Transverse colon (tissue), 4 donors: ENCODE measurements at regions not wholly inside any gene's neighbourhood (a gene's known extent, or its start where the extent isn't known, plus 50 kb on each side); places are given as distances from the start of the nearest gene placed in this dataset.

ENCODE experiments used
- DNase-seq: peaks from one replicate; pipeline ENCODE4 v3.0.0-alpha.2; 2019
- H3K27ac ChIP-seq, 4 donors: fragments of 200-600 bp; sonication (generic); 2 replicates each; pipeline ENCODE4 v1.5.1; 2016 to 2018; ENCODE audit warnings: inconsistent platforms in 4 of 4
- H3K27me3 ChIP-seq: fragments of 200-600 bp; sonication (generic); 2 replicates; pipeline ENCODE4 v1.5.1; 2017; ENCODE audit warnings: inconsistent platforms
- H3K36me3 ChIP-seq, 4 donors: fragments of 200-600 bp; sonication (generic); 2 replicates each; pipeline ENCODE4 v1.5.1; 2017 to 2019; ENCODE audit warnings: inconsistent platforms in 4 of 4
- H3K4me1 ChIP-seq, 4 donors: fragments of 200-600 bp; sonication (generic); 2 replicates each; pipeline ENCODE4 v1.5.1; 2017 to 2020; ENCODE audit warnings: inconsistent platforms in 4 of 4
- H3K4me3 ChIP-seq, 4 donors: fragments of 200-600 bp; sonication (generic); 1 replicate in 1 of 4; 2 replicates in 3 of 4; pipeline versions ENCODE4 v1.5.1 to v1.6.1; 2017 to 2019; ENCODE audit warnings: inconsistent platforms in 4 of 4
- H3K9me3 ChIP-seq, 2 donors: fragments of 200-600 bp; sonication (generic); 2 replicates each; pipeline ENCODE4 v1.5.1; 2017 to 2019; ENCODE audit warnings: inconsistent platforms in 2 of 2
- CTCF ChIP-seq, 5 experiments: fragments of 200-600 bp in 3 of 5; fragments of 450-650 bp in 2 of 5; sonication (generic) in 3 of 5; IDR thresholded peaks; 1 replicate in 2 of 5; 2 replicates in 3 of 5; pipeline ENCODE4 v1.5.1; 2016 to 2017; ENCODE audit warnings: antibody characterized with exemption in 5 of 5, inconsistent platforms in 3 of 5, mild to moderate bottlenecking in 2 of 5, moderate library complexity in 1 of 5
- EP300 ChIP-seq: sonication (generic); formaldehyde crosslinking; IDR thresholded peaks from one replicate; pipeline ENCODE4 v1.6.1; 2017; ENCODE audit warnings: antibody characterized with exemption, low read depth
- POLR2A ChIP-seq: fragments of 450-650 bp; IDR thresholded peaks from one replicate; pipeline ENCODE4 v1.6.1; 2016; ENCODE audit warnings: antibody characterized with exemption, mild to moderate bottlenecking, moderate library complexity
- POLR2AphosphoS5 ChIP-seq, 3 donors: sonication (generic); formaldehyde crosslinking; IDR thresholded peaks; one replicate each; pipeline ENCODE4 v1.6.1; 2016; ENCODE audit warnings: antibody characterized with exemption in 3 of 3
- WGBS, 2 donors: methylation state at CpG; one replicate each; pipeline ENCODE4 v1.1.5; 2018; ENCODE audit warnings: low coverage in 1 of 2; 5-methylcytosine and 5-hydroxymethylcytosine counted together
- in situ Hi-C, 4 donors: fragments of 200-750 bp; cut with MboI; loops; one replicate each; pipeline versions ENCODE4 v1.15.0 to v1.15.1; 2017; ENCODE audit warnings: low sequenced_read_pairs in 3 of 4, low pct_ligation_motif_present in 1 of 4, low pct_unique_long_range_greater_than_20kb in 1 of 4
- intact Hi-C: fragments of 100-400 bp; cut with DNase I; formaldehyde crosslinking; loops from one replicate; pipeline ENCODE4 v1.15.1; 2023; ENCODE audit warnings: low total_unique reads

GRCh38 chr2:22748909-22749308 is 636.1 kb upstream of the KLHL29 start:
- TF ChIP-seq POLR2A (no peak), CTCF (IDR thresholded peaks at IDR 0.05) (no peak), EP300 (no peak), POLR2AphosphoS5 (IDR thresholded peaks at IDR 0.05) (no peak)
- in situ Hi-C loops: no loop called here
- WGBS, 2 donors: 69 to 96% methylated on average over 1 of the region's 1 CpG
- no peak overlapping the region for H3K27ac ChIP-seq
- no peak for DNase-seq
- no peaks in the 10 kb centered on the region for H3K4me1 ChIP-seq
- no peaks in the 10 kb centered on the region for H3K27me3 ChIP-seq
- intact Hi-C loops: no loop called here
- no peaks in the 10 kb centered on the region for H3K36me3 ChIP-seq
- H3K4me3 ChIP-seq: no peak overlapping the region
- no peaks in the 10 kb centered on the region for H3K9me3 ChIP-seq

GRCh38 chr2:22753476-22753875 is 631.5 kb upstream of the KLHL29 start:
- WGBS, 2 donors: 85 to 88% methylated on average over 6 to 7 of the region's 7 CpGs
- no peaks in the 10 kb centered on the region for H3K36me3 ChIP-seq
- intact Hi-C loops (no loop called here), in situ Hi-C loops (no loop called here)
- H3K4me3 ChIP-seq: no peak overlapping the region
- H3K9me3 ChIP-seq: no peaks in the 10 kb centered on the region
- H3K27ac ChIP-seq: no peak overlapping the region
- H3K4me1 ChIP-seq: no peaks in the 10 kb centered on the region
- DNase-seq: no peak
- H3K27me3 ChIP-seq: no peaks in the 10 kb centered on the region
- TF ChIP-seq POLR2A: no peak
- no peak for TF ChIP-seq POLR2AphosphoS5 (IDR thresholded peaks at IDR 0.05)
- no peak for TF ChIP-seq CTCF (IDR thresholded peaks at IDR 0.05)
- no peak for TF ChIP-seq EP300

- H3K4me3 ChIP-seq: no peak overlapping the region
- H3K27me3 ChIP-seq: no peaks in the 10 kb centered on the region
- no peaks in the 10 kb centered on the region for H3K36me3 ChIP-seq
- in situ Hi-C loops: no loop called here
- no peaks in the 10 kb centered on the region for H3K4me1 ChIP-seq
- no peaks in the 10 kb centered on the region for H3K9me3 ChIP-seq
- intact Hi-C loops: no loop called here
- no peak for DNase-seq
- H3K27ac ChIP-seq: no peak overlapping the region
- 83 to 88% methylated on average over 8 to 9 of the region's 9 CpGs for WGBS, 2 donors
- TF ChIP-seq POLR2AphosphoS5 (IDR thresholded peaks at IDR 0.05): no peak
- TF ChIP-seq EP300: no peak
- TF ChIP-seq CTCF (IDR thresholded peaks at IDR 0.05): no peak
- TF ChIP-seq POLR2A: no peak
Measured at GRCh38 chr2:22756276-22757043, 628.5 kb upstream of the KLHL29 start.

DNA sequence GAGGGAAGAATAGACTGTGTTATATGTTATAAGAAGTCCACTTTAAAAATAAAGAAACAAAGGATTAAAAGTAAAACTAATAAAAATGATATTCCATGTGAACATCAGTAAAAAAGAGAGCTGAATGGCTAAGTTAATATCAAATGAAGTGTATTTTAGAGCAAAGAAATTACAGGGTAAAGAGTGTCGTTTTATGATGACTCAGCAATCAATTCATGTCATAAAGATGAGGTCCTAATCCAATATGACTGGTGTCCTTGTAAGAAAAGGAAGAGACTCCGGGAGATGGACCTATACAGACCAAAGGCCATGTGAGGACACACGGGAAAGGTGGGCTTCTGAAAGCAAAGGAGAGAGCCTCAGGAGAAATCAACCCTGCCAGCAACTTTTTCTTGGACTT is 615.5 kb upstream of the KLHL29 start:
- no peaks in the 10 kb centered on the region for H3K9me3 ChIP-seq
- 42 to 50% methylated on average over 3 of the region's 3 CpGs for WGBS, 2 donors
- no peak overlapping the region for H3K4me3 ChIP-seq
- intact Hi-C loops: no loop called here
- TF ChIP-seq POLR2A: no peak
- no peak for TF ChIP-seq CTCF (IDR thresholded peaks at IDR 0.05)
- H3K36me3 ChIP-seq: no peaks in the 10 kb centered on the region
- H3K27ac ChIP-seq: no peak overlapping the region
- no peak for DNase-seq
- H3K27me3 ChIP-seq: no peaks in the 10 kb centered on the region
- in situ Hi-C loops: no loop called here
- H3K4me1 ChIP-seq: no peaks in the 10 kb centered on the region
